RWPE2 (cell line): ENCODE measurements at regions not wholly inside any gene's neighbourhood (a gene's known extent, or its start where the extent isn't known, plus 50 kb on each side); places are given as distances from the start of the nearest gene placed in this dataset.

Source experiments
- ATAC-seq: fragments of 200-7000 bp; cut with Tn5 transposase; 3 replicates; pipeline ENCODE4 v1.9.1; 2021; ENCODE audit warnings: low read depth
- DNase-seq: peaks from one replicate; pipeline ENCODE4 v3.0.0-alpha.2; 2020; ENCODE audit warnings: low spot score
- H3K27ac ChIP-seq: fragments of 450-650 bp; 2 replicates; pipeline ENCODE4 v1.5.1; 2017; ENCODE audit warnings: mild to moderate bottlenecking; ENCODE audit not compliant: poor library complexity, severe bottlenecking
- H3K27me3 ChIP-seq: fragments of 250-450 bp; sonication (Bioruptor Pico); 2 replicates; pipeline ENCODE4 v1.5.1; 2021; ENCODE audit warnings: mild to moderate bottlenecking, moderate library complexity; ENCODE audit not compliant: insufficient read depth, poor library complexity, severe bottlenecking
- H3K36me3 ChIP-seq: fragments of 250-450 bp; sonication (Bioruptor Pico); 2 replicates; pipeline ENCODE4 v1.5.1; 2020; ENCODE audit warnings: low read depth, mild to moderate bottlenecking, moderate library complexity
- H3K4me1 ChIP-seq: fragments of 250-450 bp; sonication (Bioruptor Pico); 2 replicates; pipeline ENCODE4 v1.5.1; 2021; ENCODE audit warnings: mild to moderate bottlenecking, moderate library complexity; ENCODE audit not compliant: insufficient read depth, poor library complexity, severe bottlenecking
- H3K4me3 ChIP-seq: fragments of 250-450 bp; sonication (Bioruptor Pico); 2 replicates; pipeline ENCODE4 v1.5.1; 2021; ENCODE audit warnings: mild to moderate bottlenecking, moderate library complexity; ENCODE audit not compliant: severe bottlenecking
- H3K9me3 ChIP-seq: fragments of 250-450 bp; sonication (Bioruptor Pico); 2 replicates; pipeline ENCODE4 v1.5.1; 2021; ENCODE audit warnings: mild to moderate bottlenecking, moderate library complexity; ENCODE audit not compliant: severe bottlenecking
- TF ChIP-seq, protein P1 (sequence below): fragments of 450-650 bp; IDR thresholded peaks from one replicate; pipeline ENCODE4 v1.5.1; 2017; ENCODE audit warnings: mild to moderate bottlenecking, moderate library complexity; ENCODE audit not compliant: poor library complexity, severe bottlenecking

DNA sequence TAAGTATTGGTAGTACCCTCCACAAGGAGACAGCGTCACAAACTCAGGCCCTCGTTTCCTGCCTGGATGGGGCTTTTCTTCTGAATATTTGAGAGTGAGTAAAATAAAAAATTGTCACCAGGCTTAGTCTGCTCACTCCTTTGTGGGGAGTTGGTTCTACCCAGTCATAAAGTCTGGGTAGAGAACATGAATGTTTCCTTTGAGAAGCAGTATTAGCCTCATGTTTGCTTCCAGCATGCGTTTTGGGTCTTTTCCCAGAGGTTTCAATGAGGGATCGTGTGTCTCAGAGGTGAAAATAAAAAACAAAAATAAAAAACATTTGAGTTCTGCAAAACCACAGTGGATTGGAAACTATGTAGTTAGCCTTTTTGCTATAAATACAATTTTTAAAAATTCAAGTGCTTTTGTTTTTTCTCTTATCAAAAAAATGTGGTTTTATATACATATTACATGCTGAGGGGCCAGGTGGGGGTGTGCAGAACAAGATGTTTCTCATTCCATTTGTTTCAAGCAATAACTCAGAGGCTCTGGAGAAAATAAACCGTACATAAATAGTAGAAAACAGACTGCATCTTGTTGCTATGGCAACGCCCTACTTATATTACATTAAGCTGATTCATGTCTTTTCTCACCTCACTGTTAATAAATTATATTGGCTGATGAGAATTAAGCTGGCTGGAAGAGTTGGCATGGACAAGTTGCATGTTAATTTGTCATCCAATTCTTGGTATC, 182.8 kb upstream of the FOXN2 start:
- no peaks in the 10 kb centered on the region for H3K9me3 ChIP-seq
- no peaks in the 10 kb centered on the region for H3K27me3 ChIP-seq
- H3K36me3 ChIP-seq: no peaks in the 10 kb centered on the region
- no peaks in the 10 kb centered on the region for H3K4me1 ChIP-seq
- TF ChIP-seq, protein P1, sequence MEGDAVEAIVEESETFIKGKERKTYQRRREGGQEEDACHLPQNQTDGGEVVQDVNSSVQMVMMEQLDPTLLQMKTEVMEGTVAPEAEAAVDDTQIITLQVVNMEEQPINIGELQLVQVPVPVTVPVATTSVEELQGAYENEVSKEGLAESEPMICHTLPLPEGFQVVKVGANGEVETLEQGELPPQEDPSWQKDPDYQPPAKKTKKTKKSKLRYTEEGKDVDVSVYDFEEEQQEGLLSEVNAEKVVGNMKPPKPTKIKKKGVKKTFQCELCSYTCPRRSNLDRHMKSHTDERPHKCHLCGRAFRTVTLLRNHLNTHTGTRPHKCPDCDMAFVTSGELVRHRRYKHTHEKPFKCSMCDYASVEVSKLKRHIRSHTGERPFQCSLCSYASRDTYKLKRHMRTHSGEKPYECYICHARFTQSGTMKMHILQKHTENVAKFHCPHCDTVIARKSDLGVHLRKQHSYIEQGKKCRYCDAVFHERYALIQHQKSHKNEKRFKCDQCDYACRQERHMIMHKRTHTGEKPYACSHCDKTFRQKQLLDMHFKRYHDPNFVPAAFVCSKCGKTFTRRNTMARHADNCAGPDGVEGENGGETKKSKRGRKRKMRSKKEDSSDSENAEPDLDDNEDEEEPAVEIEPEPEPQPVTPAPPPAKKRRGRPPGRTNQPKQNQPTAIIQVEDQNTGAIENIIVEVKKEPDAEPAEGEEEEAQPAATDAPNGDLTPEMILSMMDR: no peak
- no peak overlapping the region for H3K27ac ChIP-seq
- DNase-seq: no peak
- ATAC-seq: no peak
- no peak overlapping the region for H3K4me3 ChIP-seq

DNA sequence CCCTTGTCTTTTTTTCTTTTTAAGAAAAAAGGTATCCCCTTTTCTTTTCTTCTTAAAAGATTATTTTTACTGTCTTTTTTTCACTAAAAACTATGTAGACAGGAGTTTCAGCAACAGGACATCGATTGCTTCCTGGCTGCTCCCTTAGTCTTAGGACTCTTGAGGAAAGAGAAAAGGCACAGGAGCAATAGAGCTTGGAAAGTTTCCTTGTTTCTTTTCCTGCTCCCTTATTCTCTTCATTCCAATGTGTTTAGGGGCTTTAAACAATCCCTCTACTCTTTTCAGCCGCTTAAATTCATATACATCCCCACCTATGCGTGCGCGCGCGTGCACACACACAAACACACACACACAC, 182.2 kb upstream of the FOXN2 start:
- Histone ChIP-seq H3K36me3 (no peaks in the 10 kb centered on the region), H3K4me1 (no peaks in the 10 kb centered on the region), H3K27me3 (no peaks in the 10 kb centered on the region), H3K27ac (no peak overlapping the region), H3K9me3 (no peaks in the 10 kb centered on the region), H3K4me3 (no peak overlapping the region)
- DNase-seq: no peak
- TF ChIP-seq, protein P1: no peak
- ATAC-seq: no peak

DNA sequence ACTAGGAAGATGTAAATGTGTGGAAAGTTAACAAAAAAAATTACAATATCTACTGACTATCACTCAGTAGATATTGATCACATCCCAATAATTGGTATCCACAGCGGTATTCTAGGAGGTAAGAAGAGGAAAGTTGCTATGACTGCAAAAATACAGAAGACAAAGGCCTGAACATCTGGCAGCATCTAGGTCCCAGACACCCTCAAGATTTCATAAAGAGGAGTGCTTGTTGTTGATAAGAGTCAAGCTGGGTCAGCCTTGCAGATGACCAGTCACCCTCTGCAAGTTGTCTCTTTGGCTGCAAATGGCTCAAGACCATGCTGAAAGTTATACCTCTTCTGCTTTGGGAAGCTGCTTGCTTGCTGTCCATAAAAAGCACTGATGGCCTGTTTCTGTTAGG, 179.8 kb upstream of the FOXN2 start:
- no peak overlapping the region for H3K27ac ChIP-seq
- H3K36me3 ChIP-seq: no peaks in the 10 kb centered on the region
- no peaks in the 10 kb centered on the region for H3K4me1 ChIP-seq
- no peaks in the 10 kb centered on the region for H3K27me3 ChIP-seq
- no peak overlapping the region for H3K4me3 ChIP-seq
- DNase-seq (no peak), ATAC-seq (no peak)
- TF ChIP-seq, protein P1: no peak
- no peaks in the 10 kb centered on the region for H3K9me3 ChIP-seq

DNA sequence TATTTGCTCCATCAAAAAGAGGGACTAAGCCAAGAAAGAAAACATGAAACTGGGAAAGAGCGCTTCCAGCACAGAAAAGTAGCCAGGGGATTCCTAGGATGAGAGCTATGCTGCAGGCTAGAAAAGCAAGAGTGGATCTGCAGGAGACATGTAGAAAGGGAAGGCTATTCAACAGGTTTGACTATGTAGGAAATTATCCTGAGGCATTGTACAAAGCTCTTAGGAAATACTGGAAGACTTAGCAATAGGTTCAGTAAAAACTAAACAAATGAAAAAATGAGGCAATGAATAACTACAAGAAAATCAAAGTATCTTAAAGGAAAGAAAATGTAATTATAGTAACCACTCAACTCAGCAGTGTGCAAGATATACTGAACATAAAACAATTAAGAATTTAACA, 178.7 kb upstream of the FOXN2 start:
- Histone ChIP-seq H3K9me3 (no peaks in the 10 kb centered on the region), H3K4me1 (no peaks in the 10 kb centered on the region), H3K36me3 (no peaks in the 10 kb centered on the region), H3K4me3 (no peak overlapping the region), H3K27ac (no peak overlapping the region), H3K27me3 (no peaks in the 10 kb centered on the region)
- ATAC-seq (no peak), DNase-seq (no peak)
- TF ChIP-seq, protein P1: no peak

DNA sequence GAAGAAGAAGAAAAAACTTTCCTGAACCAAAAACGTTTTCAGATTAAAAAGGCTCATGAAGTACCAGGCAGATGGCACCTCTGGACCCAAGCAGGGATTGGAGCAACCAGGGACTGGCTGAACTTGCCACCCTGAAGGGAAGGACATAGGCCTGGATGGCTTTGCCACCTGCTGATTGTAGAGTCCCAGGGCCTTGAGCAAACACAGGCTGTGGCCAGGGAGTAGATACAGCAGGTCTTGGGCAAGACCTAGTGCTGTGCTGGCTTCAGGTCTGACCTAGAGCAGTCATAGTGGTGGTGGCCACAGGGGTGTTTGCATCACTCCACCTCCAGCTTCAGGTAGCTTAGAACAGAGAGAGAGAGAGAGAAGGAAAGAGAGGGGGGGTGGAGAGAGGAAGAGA, 176.7 kb upstream of the FOXN2 start:
- H3K27ac ChIP-seq: no peak overlapping the region
- no peak for ATAC-seq
- DNase-seq: no peak
- TF ChIP-seq, protein P1: no peak
- H3K4me3 ChIP-seq: no peak overlapping the region
- H3K4me1 ChIP-seq: no peaks in the 10 kb centered on the region
- H3K27me3 ChIP-seq: no peaks in the 10 kb centered on the region
- no peaks in the 10 kb centered on the region for H3K36me3 ChIP-seq
- no peaks in the 10 kb centered on the region for H3K9me3 ChIP-seq
